Gastrocnemius medialis (tissue), 4 donors: ENCODE measurements at regions not wholly inside any gene's neighbourhood (a gene's known extent, or its start where the extent isn't known, plus 50 kb on each side); places are given as distances from the start of the nearest gene placed in this dataset.

ENCODE experiments used
- POLR2A ChIP-seq, 2 donors: fragments of 450-650 bp; IDR thresholded peaks; one replicate each; pipeline ENCODE4 v1.6.1; 2017; ENCODE audit warnings: antibody characterized with exemption in 2 of 2, mild to moderate bottlenecking in 2 of 2, moderate library complexity in 2 of 2
- TF ChIP-seq, protein P1 (sequence below), 5 experiments: fragments of 450-650 bp in 3 of 5; fragments of 200-600 bp in 2 of 5; sonication (generic) in 2 of 5; IDR thresholded peaks in 4 of 5; conservative IDR thresholded peaks in 1 of 5; 1 replicate in 4 of 5; 2 replicates in 1 of 5; pipeline ENCODE4 v1.5.1; 2016 to 2019; ENCODE audit warnings: antibody characterized with exemption in 5 of 5, mild to moderate bottlenecking in 3 of 5, moderate library complexity in 3 of 5

DNA sequence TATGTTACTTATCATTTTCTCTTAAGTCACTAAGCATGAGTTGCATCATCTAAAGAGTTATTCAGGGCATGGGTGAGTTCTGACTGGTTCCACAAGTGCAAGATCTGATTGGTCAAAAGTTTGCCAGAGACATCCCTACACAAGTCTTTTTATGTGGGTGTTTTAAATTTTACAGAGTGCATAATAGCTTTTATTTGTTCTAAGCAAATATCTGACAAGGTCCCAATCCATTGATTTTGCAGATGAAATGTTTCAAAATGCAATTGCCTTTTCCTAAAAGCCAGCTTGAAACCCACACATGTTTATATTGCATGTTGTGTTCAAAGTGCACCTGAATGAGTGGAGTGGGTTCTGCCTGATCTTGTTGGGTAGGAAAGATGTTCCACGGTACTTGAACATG is 101.7 kb upstream of the PAX6 start:
- TF ChIP-seq, protein P1, sequence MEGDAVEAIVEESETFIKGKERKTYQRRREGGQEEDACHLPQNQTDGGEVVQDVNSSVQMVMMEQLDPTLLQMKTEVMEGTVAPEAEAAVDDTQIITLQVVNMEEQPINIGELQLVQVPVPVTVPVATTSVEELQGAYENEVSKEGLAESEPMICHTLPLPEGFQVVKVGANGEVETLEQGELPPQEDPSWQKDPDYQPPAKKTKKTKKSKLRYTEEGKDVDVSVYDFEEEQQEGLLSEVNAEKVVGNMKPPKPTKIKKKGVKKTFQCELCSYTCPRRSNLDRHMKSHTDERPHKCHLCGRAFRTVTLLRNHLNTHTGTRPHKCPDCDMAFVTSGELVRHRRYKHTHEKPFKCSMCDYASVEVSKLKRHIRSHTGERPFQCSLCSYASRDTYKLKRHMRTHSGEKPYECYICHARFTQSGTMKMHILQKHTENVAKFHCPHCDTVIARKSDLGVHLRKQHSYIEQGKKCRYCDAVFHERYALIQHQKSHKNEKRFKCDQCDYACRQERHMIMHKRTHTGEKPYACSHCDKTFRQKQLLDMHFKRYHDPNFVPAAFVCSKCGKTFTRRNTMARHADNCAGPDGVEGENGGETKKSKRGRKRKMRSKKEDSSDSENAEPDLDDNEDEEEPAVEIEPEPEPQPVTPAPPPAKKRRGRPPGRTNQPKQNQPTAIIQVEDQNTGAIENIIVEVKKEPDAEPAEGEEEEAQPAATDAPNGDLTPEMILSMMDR (IDR thresholded peaks at IDR 0.05 in 4 of 5, conservative IDR thresholded peaks at IDR 0.05 in 1 of 5) = no peak
- no peak for TF ChIP-seq POLR2A (IDR thresholded peaks at IDR 0.05)
